Mesenteric fat pad (tissue), 1 donor: ENCODE measurements at regions not wholly inside any gene's neighbourhood (a gene's known extent, or its start where the extent isn't known, plus 50 kb on each side); places are given as distances from the start of the nearest gene placed in this dataset.

Experiments
- DNase-seq: peaks from one replicate; pipeline ENCODE4 v3.0.0-alpha.2; 2020; ENCODE audit warnings: low spot score
- donor health status: DM: yes; HTN: yes; CAD: no.

DNA sequence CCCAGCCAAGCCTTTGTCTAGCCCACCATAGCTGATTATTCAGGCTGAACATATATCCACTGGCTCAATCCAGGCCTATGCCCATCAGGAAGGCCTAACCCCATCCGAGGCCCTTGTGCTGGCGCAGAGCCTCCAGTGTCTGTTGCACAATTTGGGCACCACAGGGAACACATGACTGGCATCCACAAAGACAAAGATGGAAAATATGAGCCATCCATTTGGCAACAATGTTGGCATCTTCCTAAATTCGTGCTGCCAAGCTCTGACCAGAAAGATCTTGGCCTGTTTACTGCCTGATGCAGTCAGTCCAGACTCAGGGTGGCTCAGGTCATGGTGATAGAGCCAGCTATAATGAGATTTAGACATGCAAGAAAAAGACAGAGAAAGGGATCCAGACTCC lies 233.8 kb downstream of the PIK3R1 start:
- DNase-seq = no peak

DNA sequence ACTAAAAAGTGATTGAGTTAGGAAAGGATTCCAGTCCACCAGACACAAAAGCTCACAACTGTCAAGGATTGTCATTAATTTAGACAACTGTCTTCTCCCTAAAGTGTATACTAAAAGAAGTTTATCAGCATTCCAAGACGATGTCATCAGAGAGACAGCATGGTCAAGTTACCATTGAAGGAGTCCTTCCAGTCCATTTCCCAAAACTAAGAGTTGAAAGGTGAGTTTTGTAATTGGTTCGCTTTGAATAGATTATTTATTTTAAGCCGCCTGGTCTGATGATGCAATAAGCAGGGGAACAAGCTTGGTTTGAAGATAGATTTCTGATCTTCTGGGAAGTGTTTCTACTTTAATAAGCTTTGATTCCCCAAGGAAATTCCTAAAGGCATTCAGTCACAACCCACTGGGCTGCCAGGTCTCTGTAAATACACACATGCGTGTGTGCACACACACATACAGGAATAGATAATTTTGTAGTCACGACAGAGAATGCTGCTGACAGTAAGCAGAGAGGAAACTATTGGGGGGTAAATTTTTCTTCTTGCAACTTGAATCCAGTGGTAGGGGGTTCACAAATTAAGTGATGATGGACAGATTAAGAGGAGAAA lies 234.8 kb downstream of the PIK3R1 start:
- no peak for DNase-seq

DNA sequence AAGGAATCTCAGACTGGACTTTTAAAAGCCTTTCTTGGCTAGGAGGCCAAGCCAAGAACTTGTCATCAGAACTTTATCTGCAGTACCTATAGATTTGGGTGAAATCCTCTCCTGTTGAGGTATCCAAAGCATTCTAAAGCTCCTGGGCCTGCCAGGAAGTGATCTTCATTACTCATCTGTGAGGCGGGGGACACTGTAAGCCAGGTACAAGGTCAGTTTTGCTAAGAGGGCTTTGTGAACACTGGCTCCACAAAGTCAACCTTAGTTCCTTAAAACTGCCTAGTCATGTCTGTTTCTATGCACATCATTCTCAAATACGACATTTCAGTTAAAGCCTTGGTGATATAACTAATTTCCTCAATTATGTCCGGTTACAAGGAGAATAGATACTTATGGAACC lies 236.7 kb downstream of the PIK3R1 start:
- DNase-seq = no peak

DNA sequence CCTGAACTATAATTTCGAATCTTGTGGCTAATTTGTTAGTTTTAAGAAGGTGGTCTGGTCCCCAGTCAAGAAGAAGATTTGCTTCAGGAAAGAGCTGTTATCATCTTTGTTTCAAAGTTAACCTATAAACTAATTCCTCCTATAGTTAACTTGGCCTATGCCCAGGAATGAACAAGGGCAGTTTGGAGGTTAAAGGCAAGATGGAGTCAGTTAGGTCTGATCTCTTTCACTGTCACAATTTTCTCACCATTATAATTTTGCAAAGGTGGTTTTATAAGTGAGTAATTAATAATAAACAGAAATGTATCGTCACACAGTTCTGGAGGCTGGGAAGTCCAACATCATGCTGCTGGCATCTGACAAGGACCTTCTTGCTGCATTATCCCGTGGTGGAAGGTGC lies 238.6 kb downstream of the PIK3R1 start:
- DNase-seq = no peak

DNA sequence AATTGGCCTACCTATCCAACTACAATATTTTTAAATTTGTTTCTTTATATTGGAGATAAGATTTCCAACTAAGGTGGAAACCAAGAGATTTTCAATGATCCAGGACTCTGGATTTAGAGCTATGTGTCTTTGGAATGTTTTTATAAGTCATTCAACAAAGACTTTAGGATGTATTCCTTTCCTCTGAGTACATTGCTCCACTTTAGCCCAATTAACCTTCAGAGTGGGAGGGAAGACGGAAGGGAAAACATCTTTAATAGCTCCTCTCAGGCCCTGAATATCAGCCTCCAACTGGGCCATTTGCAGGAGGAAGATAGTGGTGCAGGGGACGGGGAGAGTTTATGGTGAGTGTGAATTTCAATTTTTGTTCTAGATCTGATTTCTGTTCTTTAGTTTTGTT lies 239.2 kb downstream of the PIK3R1 start:
- DNase-seq = no peak

DNA sequence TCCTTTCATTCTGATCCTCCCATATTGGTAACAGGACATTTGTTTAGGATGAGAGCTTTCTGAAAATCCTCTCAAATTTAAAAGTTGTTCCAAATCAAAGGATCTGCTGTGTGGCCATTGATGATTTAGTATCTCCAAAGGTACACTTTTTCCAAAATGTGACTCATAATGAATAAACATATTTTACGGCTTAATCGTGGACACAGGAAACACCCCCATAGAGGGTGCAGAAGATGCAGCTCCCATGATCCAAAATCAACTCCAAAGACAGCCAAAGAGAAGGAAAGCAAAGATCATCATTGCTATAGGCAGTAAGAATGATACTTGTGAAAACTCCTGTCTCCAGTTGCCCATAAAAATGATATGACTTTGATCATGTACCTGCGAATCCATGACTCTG lies 239.7 kb downstream of the PIK3R1 start:
- no peak for DNase-seq

DNA sequence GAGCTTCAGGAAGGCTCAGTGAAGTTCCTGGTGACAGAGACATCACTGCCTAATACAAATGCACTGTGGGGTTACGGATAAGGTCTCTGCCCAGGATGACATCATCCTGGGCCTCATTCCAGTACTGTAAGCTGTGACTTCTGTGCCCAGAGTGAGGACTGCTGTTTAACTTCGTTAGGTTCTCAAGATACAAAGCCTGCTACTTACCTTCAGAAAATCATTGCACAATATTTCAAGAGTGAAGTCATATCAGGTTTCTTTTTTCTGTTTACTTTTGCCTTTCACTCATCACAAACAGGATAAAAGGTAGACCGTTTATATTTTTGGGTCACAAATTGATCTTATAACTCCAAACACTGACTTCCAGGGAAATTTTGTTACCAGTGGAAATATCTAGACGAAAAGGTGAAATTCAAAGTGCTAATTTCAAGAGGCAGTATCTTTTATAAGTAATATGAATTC lies 241.2 kb downstream of the PIK3R1 start:
- DNase-seq = no peak

DNA sequence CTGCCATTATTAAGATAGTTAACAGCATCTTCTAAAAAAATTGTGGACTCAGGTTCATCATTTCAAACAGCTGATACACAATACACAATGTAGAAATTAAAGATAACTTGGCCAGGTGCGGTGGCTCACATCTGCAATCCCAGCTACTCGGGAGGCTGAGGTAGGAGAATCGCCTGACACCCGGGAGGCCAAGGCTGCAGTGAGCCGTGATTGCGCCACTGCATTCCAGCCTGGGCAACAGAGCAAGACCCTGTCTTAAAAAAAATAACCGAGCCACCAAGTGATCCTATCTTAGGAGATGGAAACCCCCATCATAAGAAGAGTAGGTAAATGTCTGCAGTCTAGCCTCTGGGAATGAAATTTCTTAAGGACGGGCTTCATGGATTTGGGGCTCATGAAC lies 241.7 kb downstream of the PIK3R1 start:
- DNase-seq = no peak

DNA sequence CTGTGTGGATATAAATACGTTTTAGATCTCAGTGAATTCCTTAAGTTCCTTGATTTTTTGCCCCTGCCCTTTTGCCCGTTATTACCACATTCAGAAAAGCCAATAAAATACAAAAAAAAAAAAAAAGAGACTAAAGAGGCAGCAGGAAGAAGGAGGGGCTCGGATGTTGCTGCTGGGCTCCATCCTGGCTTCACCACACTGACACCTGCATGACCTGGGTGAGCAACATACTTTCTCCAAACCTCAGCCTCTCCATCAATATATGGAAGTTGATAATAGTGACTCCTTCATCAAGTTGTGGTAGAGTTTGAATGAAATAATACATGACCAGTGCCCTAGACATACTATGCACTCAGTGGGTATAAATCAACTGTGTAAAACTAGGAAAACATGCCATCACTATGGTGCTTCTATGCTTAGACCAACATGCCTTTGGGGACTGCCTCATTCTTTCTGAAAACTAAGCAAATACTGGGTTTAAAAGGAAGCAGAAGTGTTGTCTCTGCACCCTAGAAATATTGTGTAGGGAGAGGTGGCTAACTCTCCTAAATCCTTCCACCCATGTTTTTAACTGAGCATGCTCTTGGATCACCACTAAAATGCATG lies 243.0 kb downstream of the PIK3R1 start:
- DNase-seq = no peak

DNA sequence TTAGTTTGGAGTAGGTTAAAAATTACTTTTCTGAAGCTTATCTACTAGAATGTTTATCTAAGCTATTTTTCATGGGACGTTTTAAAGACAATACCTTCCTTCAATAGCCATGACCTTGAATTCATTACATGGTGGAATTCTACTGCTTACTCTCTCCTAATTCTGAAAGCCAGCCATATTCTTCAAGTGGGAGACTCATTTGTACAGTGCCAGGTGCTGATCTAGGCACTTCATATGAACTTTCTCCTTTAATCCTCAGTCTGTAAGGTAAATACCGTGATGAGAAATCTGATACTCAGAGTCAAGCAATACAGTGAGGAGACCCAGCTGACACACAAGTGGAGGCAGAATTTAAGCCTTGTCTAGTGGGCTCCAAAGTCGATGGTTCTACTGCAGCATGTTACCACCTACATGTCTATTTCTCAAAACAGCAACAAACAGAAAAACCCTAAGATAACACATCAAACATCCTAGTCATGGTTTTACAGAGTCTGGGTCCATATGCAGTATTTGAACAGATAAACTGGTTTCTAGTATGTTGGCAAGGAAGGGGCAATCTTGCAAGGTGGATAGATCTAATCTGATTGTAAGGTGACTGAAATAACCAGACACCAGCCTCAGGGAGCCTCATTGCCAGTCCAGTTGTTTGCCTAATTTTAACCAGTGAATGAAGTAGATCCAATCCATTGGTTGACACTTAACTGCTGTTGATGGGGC lies 243.7 kb downstream of the PIK3R1 start:
- DNase-seq = no peak

DNA sequence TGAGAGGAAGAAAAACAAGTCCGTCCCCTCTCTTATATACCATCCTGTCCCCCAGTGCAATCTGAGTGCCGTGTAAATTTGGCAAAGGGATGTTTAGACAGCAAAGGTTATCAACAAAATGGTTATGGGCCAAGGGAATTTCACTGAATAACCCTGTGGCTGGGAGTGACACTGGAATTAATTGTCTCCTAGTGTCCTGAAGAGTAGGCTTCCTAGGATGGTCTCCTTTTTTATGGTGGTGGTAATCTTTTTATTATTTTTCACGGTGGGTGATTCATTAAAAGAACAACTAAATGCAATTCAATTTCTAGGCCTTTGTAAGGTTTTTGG lies 244.2 kb downstream of the PIK3R1 start:
- DNase-seq = no peak

DNA sequence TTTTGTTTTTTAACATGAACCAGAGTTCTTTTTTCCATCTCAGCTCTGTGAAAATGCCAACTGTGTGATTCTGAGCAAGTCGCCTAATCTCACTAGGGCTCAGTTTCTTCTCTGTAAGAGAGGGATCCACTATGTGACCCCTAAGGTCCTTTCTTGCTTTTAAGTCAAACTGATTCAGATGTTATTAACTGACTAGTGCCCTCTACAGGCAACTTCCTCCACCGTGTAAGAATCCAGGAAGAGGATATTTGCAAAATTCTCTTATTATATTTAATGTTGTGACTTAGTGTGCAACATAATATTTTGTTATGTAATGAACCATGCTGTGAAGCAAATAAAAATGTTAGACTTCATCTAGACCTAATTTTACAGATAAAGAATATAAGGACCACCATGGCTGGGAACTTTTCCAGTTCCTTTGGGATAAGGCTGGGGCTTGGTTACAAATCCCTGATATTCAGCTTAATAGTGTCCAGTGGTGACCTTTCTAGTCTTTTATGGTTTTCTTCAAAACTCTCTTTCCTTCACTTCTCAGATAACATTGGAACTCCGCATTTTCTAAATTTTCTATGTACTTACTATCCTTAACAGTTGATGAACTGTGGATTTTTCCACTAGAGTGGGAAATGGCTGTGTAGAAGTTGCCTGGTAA lies 244.7 kb downstream of the PIK3R1 start:
- DNase-seq = no peak

DNA sequence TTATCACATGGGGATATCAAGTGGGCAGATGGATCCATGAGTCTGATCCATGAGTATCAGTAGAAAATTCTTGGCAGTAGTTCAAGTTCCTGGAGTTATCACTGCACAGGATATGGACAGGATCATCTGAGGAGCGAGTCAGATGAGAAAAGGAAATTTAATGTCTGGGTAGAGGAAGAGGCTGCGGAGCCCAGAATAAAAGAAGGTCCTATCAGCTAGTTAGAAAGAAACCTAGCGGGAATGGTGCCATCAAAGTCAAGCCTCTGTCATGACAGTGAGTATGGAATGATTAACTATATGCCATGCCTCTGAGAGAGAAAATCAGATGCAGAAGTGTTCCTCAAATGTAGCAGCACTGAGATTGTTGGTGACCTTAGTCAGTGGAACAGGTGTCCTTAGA lies 248.1 kb downstream of the PIK3R1 start:
- DNase-seq = no peak

DNA sequence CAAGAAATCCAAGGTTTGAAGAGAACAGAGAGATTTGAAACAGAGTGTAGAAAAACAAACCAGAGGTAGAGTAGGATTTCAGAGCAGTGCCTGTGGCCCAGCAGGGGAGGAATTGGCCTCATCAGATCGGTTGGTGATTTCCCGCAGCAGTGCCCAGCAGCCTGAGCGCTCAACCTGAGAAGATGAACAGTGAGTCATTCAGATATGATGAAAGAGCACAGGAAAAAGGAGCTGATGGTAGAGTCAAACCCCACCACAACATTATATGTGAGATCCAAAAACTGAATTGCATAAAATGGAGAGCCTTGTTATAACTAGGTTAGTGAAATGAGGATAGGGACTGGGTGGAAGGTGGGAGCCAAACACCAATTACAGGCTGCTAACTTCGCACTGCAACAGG lies 248.9 kb downstream of the PIK3R1 start:
- DNase-seq = no peak

DNA sequence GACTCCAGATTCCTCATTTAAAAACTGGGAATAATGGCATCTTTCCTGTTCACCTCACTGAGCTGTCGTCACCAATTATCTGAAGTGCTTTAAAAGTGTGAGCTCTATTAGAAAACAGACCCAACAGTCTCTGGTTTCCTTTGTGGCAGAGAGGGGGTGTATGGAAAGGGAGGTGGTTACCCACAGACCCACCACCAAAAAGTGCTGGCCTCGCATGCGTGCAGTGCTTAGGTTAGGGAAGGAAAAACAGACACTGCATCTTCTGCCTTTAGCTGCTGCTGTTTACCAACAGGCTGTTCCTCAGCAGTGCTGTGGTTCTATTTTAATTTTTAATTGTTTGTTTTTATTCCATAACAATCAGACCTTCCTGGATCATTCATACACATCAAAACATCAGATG lies 249.6 kb downstream of the PIK3R1 start:
- no peak for DNase-seq

DNA sequence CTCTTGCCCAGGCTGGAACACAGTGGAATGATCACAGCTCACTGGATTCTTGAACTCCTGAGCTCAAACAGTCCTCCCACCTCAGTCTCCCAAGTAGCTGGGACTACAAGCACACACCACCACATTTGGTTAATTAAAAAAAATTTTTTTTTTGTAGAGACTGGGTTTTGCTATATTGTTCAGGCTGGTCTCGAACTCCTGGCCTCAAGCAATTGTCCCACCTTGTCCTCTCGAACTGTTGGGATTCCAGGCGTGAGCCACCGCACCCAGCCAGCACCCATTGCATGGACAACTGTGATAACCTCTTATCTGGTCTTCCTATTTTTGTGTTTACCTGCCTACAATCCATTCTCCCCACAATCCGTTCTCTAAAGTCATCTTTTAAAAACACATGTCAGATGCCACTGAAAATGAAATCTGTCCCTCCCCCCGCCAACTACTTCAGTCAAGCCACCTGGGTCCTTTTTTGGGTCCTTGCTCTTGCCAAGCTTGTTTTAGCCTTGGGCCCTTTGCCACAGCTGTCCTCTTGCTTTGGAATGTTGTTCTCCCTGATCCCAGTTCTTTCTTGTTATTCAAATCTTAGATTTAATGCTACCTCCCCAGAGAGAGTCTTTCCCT lies 250.5 kb downstream of the PIK3R1 start:
- no peak for DNase-seq

DNA sequence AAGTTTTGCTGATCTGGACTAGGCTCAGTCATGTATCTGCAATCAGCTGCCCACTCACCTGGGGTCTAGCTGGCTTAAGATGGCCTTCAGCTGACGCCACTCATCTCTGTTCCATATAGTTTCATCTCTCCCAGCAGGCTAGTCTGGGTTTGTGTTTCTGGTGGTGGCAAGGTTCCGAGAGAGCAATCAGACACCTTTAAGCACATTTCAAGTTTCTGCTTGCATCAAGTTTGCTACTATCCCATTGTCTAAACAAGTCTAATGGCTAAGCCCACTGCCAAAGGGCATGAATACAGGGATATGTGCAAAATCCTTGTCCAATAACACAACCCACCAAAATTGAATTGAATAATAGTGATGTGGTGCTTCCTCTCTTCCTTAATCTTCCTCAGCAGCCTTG lies 251.7 kb downstream of the PIK3R1 start:
- no peak for DNase-seq

DNA sequence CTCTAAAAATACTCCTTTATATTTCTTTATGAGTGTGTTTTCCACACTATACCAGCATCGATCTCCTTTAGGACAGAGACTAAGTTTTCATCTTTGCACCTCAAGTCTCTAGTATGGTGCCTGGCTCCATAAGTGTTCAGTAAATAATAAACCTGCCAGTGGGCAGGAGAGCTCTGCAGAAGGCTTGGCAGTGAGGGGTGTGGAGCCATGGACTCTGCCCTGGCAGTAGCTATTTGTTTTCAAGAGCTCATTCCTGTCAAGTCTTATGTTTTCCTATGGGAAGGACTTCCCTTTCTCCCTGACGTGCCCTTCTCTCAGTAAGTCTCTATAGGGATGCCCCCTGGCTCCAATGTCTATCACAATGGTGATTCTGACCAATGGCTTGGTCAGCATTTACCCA lies 252.2 kb downstream of the PIK3R1 start:
- DNase-seq = no peak

DNA sequence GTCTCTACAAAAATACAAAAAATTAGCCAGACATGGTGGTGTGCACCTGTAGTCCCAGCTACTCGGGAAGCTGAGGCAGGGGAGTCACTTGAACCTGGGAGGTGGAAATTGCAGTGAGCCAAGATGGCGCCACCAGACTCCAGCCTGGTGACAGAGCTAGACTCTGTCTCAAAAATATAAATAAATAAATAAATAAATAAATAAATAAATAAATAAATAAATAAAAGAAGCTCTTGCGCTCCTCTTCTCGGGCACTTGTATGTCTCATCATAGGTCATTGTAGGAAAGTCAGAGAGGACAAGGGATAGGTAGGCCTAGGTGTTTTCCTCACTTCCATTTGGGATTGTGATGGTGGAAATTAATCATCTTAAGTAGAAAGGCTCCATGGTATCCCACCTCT lies 252.8 kb downstream of the PIK3R1 start:
- no peak for DNase-seq

DNA sequence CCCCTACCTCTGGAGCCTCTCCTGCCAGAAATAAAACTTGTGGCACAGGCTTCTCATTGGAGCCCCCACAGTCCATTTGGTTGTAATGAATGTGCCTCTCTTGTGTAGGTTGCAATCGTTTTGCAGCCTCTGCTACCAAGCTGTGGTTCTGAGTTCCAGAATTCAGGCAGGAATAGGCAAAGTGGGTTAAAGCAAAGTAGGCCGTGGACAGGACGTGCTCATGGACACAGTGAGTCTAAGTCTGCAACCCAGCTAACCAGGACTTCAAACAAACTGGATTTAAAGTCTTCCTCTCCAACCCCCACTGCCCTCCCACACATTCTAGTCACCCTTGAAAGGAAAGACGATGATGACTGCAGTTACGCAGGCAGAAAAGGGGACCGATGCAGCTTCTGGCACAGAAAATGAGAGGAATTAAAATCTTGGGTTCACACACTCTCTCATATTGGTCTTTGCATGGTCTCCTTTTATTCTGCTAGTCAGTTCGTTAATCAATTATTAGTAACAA lies 260.0 kb downstream of the PIK3R1 start:
- no peak for DNase-seq

DNA sequence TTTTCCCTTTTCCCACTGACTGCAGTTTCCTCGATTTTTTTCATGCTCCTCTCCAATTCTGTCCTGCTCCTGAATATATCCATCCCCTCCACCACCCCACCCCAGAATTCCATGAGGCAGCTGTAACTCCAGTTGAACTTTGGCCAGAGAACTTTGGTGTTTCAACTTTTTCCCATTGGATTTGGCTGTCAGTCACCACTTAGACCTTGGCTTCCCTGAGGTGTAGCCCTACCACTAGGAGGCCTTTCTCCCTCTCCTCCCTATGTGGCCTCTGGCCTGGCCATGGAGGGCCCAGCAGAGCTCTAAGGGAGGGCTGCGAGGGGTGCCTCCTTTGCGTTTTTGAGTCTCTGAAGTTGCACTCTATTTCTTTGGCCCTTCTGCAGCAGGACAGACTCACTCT lies 261.3 kb downstream of the PIK3R1 start:
- no peak for DNase-seq
